Activated gamma-delta T cell (primary cell): ENCODE measurements at regions not wholly inside any gene's neighbourhood (a gene's known extent, or its start where the extent isn't known, plus 50 kb on each side); places are given as distances from the start of the nearest gene placed in this dataset.
"Not testable (repeated sequence)": the region's sequence is repeated elsewhere in the genome, so short reads cannot be mapped to it uniquely, and the experiment has no call there.

Experiments used
- DNase-seq: peaks from one replicate; lab custom pipeline; 2025; lab: John Stamatoyannopoulos, UW

- DNase-seq: no peak
Observed at GRCh38 chr4:72938516-72938915, 131.0 kb downstream of the COX18 start.

DNA sequence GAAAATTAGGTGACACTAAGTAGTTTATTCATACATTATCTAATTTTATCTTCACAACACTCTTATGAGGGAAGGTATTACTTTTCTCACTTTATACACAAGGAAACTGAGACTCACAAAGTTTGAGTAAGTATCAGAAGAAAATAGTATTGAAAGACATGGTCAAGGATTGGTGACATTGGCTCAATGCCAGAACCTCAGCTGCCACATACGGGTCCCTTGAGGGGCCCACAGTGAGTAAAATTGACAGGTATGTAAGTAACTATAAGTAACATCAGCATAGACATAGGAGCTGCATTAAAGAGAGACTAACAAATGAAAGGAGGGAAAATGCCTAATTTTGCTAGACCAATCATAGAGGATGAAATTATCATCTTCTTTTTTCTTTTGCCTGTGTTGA is 134.1 kb downstream of the COX18 start:
- DNase-seq: no peak

GRCh38 chr4:72933029-72933428 is 136.5 kb downstream of the COX18 start:
- DNase-seq: no peak

GRCh38 chr4:72931346-72931745 is 138.2 kb downstream of the COX18 start:
- DNase-seq: no peak

- not testable (repeated sequence) for DNase-seq
Observed at GRCh38 chr4:72929596-72930274, 139.8 kb downstream of the COX18 start.

DNA sequence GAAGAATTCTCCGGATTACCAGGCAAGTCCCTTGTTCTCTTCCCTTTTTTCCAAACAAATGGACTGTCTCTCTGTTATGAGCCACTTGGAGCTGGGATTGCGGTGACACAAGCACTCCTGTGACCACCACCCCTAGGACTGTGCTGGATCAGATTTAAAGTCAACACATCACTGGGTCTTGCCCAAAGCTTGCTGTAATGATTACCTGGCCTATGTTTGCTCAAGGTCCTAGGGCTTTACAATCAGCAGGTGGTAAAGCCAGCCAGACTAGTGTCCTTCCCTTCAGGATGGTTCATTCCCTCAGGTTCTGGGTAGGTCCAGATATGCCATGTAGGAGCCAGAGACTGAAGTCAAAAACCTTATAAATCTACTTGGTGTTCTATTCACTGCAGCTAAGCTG is 144.7 kb downstream of the COX18 start:
- DNase-seq: no peak

DNA sequence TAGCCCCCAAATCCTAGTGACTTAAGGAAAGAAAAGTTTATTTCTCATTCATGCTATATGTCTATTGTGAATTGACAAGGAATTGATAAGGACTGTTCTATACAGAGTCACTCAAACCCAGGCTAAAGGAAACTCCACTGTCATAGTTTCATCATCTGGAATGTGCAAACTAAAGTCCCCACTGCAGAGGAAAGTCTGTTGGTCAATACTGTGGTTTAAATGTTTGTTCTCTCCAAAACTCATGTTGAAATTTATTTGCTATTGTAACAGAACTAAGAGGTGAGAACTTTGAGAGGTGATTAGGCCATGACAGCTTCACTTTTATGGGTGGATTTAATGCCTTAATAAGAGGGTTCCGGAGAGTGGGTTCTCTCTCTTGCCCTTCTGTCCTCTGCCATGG is 149.6 kb downstream of the COX18 start:
- DNase-seq: no peak

DNA sequence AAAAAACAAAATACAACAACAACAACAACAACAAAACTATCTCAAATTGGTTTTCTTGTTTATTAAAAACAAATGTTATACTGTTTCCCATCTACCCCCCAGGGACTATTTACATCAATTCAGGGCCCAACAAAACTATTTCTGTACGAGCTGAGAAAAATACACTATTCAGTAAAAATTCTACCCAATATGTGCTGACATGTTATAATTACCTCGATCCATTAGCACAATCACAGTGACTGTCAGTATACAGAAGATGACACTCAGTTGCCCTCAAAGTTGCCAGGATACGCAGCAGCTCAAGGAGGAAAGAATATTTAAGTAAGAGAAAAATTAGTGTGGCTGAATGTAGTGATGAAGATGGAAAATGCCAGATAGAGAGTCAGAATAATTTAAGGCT is 150.1 kb downstream of the COX18 start:
- no peak for DNase-seq

DNA sequence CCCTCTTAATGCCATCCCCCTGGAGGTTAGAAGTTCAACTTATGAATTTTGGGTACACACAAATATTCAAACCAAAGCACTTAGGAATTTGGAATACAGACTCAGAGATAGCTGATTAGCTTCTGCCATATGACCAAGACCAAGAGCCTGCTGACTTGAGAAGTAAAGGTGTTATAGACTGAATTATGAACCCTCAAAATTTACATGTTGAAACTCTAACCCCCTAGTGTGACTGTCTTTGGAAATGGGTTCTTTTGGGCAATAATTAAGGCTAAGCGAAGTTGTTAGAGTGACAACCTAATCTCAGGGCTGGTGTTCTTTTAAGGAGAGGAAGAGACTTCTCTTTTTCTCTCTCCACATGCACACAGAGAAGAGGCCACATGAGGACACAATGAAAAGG is 151.2 kb downstream of the COX18 start:
- DNase-seq: no peak

GRCh38 chr4:72911316-72911715 is 158.2 kb downstream of the COX18 start:
- DNase-seq: no peak

DNA sequence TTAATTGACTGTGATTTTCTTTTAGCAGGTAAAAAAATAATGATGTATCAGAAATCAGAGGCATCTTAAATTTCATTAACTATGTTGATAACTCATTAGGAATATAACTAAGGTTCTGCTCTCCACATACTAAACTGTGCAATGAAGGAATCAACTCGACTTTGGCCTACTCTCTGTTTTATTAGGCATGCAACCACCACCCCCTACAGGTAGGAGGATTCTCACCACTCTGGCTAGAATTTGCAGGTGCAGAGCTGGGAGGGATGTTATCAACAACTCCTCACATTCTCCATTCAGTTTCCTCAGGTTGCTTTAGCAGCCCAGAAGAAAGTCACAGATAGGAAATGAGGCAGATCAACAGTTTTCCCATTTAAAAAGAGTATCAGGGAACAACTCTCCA is 160.1 kb downstream of the COX18 start:
- no peak for DNase-seq

DNA sequence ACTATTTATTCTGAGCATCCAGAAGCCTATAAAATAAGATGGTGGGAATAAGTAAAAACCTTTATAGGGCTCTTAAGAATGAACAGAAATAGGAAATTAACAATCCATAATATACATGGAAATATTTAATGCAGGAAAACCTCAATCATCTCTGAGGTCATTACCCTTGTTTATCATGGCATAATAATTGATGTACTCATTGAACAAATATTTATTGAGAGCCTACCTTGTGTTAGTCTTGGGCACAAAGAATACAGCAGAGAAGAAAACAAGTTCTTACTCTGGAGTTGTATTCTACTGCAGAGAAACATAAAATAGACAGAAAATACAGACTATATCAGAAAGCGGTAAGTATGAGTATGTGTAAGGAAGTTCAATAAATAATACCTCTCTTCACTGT is 167.2 kb downstream of the COX18 start:
- DNase-seq: no peak

DNA sequence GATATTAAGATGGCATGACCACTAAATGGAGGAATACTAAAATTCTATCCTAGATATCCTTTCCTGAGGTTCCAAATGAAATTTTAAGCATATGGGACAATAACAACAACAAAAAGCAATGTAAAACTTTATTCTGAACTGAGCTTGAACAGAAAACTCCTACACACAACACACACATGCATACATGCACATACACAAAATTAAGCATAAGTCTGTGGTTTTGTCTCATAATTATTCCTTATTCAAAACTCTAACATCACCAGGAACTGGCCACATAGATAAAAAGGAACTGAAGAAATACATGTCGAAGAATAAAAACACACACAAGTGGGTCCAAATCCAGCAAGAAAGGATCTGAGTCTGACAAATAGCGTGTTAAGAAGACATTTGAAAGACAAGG is 168.0 kb downstream of the COX18 start:
- DNase-seq: no peak

- DNase-seq: no peak
Observed at GRCh38 chr4:72900952-72901351, 168.6 kb downstream of the COX18 start.

DNA sequence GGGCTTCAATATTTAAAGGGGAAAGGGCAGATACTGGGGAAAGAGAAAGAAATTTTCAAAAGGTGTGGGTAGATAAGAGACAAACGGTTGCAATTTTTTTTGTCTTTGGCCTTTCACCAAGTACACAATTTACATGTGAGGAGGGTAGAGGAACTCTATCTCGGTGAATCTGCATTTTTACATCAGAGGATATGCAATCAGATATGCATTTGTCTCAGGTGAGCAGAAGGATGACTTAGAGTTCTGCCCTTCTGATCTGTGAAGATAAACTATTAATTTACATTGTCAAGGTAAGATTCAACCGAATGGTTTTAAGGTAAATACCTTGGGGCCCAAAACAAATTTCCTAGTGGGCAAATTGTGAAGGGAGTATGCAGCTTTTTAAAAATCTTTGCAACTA is 169.9 kb downstream of the COX18 start:
- no peak for DNase-seq

GRCh38 chr4:72899214-72899613 is 170.3 kb downstream of the COX18 start:
- DNase-seq: no peak

GRCh38 chr4:72896515-72896914 is 173.0 kb downstream of the COX18 start:
- no peak for DNase-seq

DNA sequence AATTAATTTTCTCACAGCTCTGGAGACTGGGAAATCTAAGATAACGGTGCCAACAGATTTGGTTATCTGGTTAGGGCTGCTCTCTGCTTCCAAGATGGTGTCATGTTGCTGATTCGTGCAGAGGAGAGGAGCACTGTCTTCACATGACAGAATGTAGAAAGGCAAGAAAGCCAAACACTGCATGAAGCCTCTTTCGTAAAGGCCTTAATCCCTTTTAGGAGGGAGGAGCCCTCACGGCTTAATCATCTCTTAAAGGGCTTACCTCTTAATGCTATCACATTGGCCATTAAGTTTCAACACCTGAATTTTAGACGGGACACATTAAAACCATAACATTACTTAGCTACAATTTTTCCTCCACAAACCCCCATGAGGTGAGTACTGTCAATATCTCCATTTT is 174.1 kb downstream of the COX18 start:
- DNase-seq: no peak

- no peak for DNase-seq
Observed at GRCh38 chr4:72893354-72894066, 176.0 kb downstream of the COX18 start.

DNA sequence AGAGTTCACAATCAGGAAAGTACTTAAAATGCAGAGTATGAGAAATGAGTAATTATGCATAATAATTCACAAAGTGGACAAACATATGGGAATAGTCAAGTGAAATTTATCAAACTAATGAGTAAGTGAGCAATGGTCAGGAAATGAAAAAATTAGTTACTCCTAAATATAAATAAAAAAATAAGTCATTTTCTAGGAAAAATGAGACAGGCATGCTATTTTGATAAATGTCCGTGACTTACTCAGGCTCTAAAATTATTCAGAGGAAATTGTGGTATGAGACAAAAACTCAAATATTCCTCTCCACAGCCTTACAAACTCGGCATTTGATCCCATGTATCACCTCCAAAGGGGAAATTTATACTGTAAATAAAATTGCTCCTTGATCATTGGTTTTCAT is 181.2 kb downstream of the COX18 start:
- DNase-seq: no peak

DNA sequence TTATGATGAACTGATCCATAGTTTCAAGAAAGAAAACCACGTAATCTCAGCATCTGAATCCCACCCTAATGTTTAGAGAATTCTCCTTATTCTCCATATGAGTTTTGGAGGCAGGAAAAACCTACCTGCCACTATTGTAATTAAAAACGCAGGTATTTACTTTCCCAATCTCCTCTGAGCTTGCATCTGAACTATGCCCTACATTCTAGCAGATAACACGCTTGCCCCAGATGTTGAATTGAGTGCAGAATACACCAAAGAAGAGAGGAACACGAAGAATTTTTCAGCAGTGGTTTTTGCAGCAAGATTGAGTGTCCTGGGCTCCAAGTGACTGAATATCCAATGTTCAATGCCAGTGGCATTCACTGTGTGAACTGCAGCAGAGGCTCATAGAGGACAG is 182.4 kb downstream of the COX18 start:
- DNase-seq: no peak

DNA sequence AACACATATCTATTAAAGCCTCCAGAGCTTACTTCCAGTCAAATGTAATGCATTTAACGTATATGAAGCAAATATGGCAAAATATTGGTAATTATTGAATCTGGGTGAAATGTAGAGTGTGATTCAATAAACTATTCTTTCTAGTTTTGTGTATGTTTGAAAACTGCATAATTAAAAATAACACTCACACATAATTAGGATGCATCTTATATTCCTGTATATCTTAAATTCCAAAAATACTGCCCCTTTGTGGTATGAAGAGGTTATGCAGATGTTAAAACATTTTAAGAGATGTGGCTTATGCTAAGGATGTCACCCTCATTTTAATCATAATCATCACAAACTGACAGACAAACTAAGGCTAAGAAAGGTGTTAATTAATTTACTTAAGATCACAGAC is 182.9 kb downstream of the COX18 start:
- no peak for DNase-seq

DNA sequence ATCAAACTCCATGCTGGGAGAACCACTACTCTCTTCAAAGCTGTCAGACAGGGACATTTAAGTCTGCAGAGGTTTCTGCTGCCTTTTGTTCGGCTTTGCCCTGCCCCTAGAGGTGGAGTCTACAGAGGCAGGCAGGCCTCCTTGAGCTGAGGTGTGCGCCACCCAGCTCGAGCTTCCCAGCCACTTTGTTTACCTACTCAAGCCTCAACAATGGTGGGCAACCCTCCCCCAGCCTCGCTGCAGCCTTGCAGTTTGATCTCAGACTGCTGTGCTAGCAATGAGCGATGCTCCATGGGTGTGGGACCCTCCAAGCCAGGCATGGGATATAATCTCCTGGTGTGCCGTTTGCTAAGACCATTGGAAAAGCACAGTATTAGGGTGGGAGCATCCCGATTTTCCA is 185.3 kb downstream of the COX18 start:
- DNase-seq: not testable (repeated sequence)

DNA sequence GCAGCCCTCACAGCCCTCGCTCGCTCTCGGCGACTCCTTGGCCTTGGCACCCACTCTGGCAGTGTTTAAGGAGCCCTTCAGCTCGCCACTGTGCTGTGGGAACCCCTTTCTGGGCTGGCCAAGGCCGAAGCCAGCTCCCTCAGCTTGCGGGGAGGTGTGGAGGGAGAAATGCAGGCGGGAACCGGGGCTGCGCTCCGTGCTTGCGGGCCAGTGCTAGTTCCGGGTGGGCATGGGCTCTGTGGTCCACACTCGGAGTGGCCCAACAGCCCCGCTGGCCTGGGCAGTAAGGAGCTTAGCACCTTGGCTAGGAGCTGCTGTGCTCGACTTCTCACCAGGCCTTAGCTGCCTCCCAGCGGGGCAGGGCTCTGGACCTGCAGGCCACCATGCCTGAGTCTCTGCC is 192.6 kb downstream of the COX18 start:
- no peak for DNase-seq
